IMR-90 (cell line): ENCODE measurements at regions not wholly inside any gene's neighbourhood (a gene's known extent, or its start where the extent isn't known, plus 50 kb on each side); places are given as distances from the start of the nearest gene placed in this dataset.

Experiments
- ATAC-seq: fragments of 200-7000 bp; cut with Tn5 transposase; 2 replicates; pipeline ENCODE4 v1.9.1; 2020; ENCODE audit warnings: low read depth, mild to moderate bottlenecking, moderate library complexity
- BruUV-seq: library from RNA; stranded (reverse); fragments of 400-500 nt; replicated peaks from 2 replicates; lab custom pipeline; 2021; lab: Mats Ljungman, UMichigan
- CTCF ChIA-PET: fragments of 300-600 bp; formaldehyde crosslinking; extraction: SDS; loops from one replicate; lab custom pipeline; 2021; ENCODE audit warnings: antibody characterized with exemption; lab: Yijun Ruan, JAX
- POLR2A ChIA-PET: fragments of 300-600 bp; sonication (Branson Sonifier 250); formaldehyde crosslinking; loops from one replicate; lab custom pipeline; 2022; ENCODE audit warnings: antibody characterized with exemption; ENCODE audit not compliant: unreplicated experiment; lab: Charles Lee
- DNase-seq: peaks from one replicate; pipeline ENCODE4 v3.0.0; 2013
- H2AFZ ChIP-seq: replicated peaks from 2 replicates; pipeline ENCODE3; 2013; ENCODE audit warnings: low read length, mild to moderate bottlenecking; ENCODE audit not compliant: poor library complexity
- H2AK5ac ChIP-seq: 2 replicates; pipeline ENCODE4 v1.6.1; 2013; ENCODE audit warnings: low read depth, low read length, inconsistent platforms
- H2AK9ac ChIP-seq: replicated peaks from 2 replicates; pipeline ENCODE3; 2013; ENCODE audit warnings: mild to moderate bottlenecking, low read depth, low read length, moderate library complexity; ENCODE audit not compliant: poor library complexity
- H2BK120ac ChIP-seq: 2 replicates; pipeline ENCODE4 v1.6.1; 2013; ENCODE audit warnings: low read depth, low read length, inconsistent platforms
- H2BK15ac ChIP-seq: 3 replicates; pipeline ENCODE4 v1.6.1; 2013; ENCODE audit warnings: low read depth, low read length, inconsistent platforms
- H2BK20ac ChIP-seq: 2 replicates; pipeline ENCODE4 v1.6.1; 2013; ENCODE audit warnings: low read depth, mild to moderate bottlenecking, inconsistent platforms, low read length, moderate library complexity
- H2BK5ac ChIP-seq: 2 replicates; pipeline ENCODE4 v1.6.1; 2013; ENCODE audit warnings: mild to moderate bottlenecking, low read depth, low read length, inconsistent platforms; ENCODE audit not compliant: poor library complexity, severe bottlenecking
- H3K14ac ChIP-seq: replicated peaks from 2 replicates; pipeline ENCODE4 v1.6.1; 2013; ENCODE audit warnings: low read depth, low read length, inconsistent platforms
- H3K18ac ChIP-seq: 2 replicates; pipeline ENCODE4 v1.6.1; 2013; ENCODE audit warnings: low read depth, low read length, control low read depth
- H3K23ac ChIP-seq: 2 replicates; pipeline ENCODE4 v1.6.1; 2013; ENCODE audit warnings: low read depth, low read length, inconsistent platforms
- H3K27ac ChIP-seq: 2 replicates; pipeline ENCODE4 v1.5.1; 2013; ENCODE audit warnings: mild to moderate bottlenecking, control low read depth, low read length; ENCODE audit not compliant: insufficient read depth
- H3K27me3 ChIP-seq: 2 replicates; pipeline ENCODE4 v1.6.1; 2013; ENCODE audit warnings: low read length; ENCODE audit not compliant: control insufficient read depth, insufficient read depth
- H3K36me3 ChIP-seq: 2 replicates; pipeline ENCODE4 v1.6.1; 2013; ENCODE audit warnings: low read length, mixed read lengths; ENCODE audit not compliant: control insufficient read depth, insufficient read depth
- H3K4ac ChIP-seq: 2 replicates; pipeline ENCODE4 v1.6.1; 2013; ENCODE audit warnings: low read depth, low read length, inconsistent platforms
- H3K4me1 ChIP-seq: 2 replicates; pipeline ENCODE4 v1.6.1; 2013; ENCODE audit warnings: low read length, mixed read lengths; ENCODE audit not compliant: control insufficient read depth, insufficient read depth
- H3K4me2 ChIP-seq: 2 replicates; pipeline ENCODE4 v1.6.1; 2013; ENCODE audit warnings: low read depth, mild to moderate bottlenecking, control low read depth, low read length, moderate library complexity
- H3K4me3 ChIP-seq: 2 replicates; pipeline ENCODE4 v1.5.1; 2013; ENCODE audit warnings: low read depth, mild to moderate bottlenecking, control low read depth, low read length, moderate library complexity; ENCODE audit not compliant: insufficient read depth
- H3K56ac ChIP-seq: 2 replicates; pipeline ENCODE4 v1.6.1; 2013; ENCODE audit warnings: low read length, inconsistent platforms; ENCODE audit not compliant: insufficient read depth; ENCODE audit errors: extremely low read depth
- H3K79me1 ChIP-seq, 2 experiments: 2 replicates each; pipeline ENCODE4 v1.6.1; 2013; ENCODE audit warnings: low read length in 2 of 2, inconsistent platforms in 1 of 2, low read depth in 1 of 2
- H3K9ac ChIP-seq: 2 replicates; pipeline ENCODE4 v1.6.1; 2013; ENCODE audit warnings: low read depth, low read length, control low read depth
- H3K9me1 ChIP-seq: 2 replicates; pipeline ENCODE4 v1.6.1; 2013; ENCODE audit warnings: low read length, inconsistent platforms; ENCODE audit not compliant: insufficient read depth
- H3K9me3 ChIP-seq: 2 replicates; pipeline ENCODE4 v1.6.1; 2013; ENCODE audit warnings: low read length; ENCODE audit not compliant: control insufficient read depth, insufficient read depth
- H4K20me1 ChIP-seq: 2 replicates; pipeline ENCODE4 v1.6.1; 2013; ENCODE audit warnings: low read length, inconsistent platforms; ENCODE audit not compliant: insufficient read depth
- H4K5ac ChIP-seq: 2 replicates; pipeline ENCODE4 v1.6.1; 2013; ENCODE audit warnings: mild to moderate bottlenecking, low read depth, low read length, control low read depth
- H4K8ac ChIP-seq, 2 experiments: 2 replicates each; pipeline ENCODE4 v1.6.1; 2013; ENCODE audit warnings: low read depth in 2 of 2, low read length in 2 of 2, control low read depth in 1 of 2, inconsistent platforms in 1 of 2
- H4K91ac ChIP-seq: 2 replicates; pipeline ENCODE4 v1.6.1; 2013; ENCODE audit warnings: low read depth, low read length, inconsistent platforms; ENCODE audit not compliant: insufficient read depth
- CHD1 ChIP-seq: IDR thresholded peaks from 2 replicates; pipeline ENCODE4 v1.6.1; 2012; ENCODE audit warnings: low read depth, low read length, improper control_type of control experiment
- CTCF ChIP-seq: conservative IDR thresholded peaks from 2 replicates; pipeline ENCODE4 v1.5.1; 2012; ENCODE audit warnings: mild to moderate bottlenecking, low read depth, low read length, improper control_type of control experiment
- NFE2L2 ChIP-seq: fragments of 150-350 bp; IDR thresholded peaks from 2 replicates; pipeline ENCODE4 v1.6.1; 2016; ENCODE audit warnings: low read depth, mild to moderate bottlenecking, low read length
- RFX5 ChIP-seq: IDR thresholded peaks from 2 replicates; pipeline ENCODE4 v1.8.0; 2012; ENCODE audit warnings: low read depth, mild to moderate bottlenecking, low read length, moderate library complexity
- dilution Hi-C: fragments of 300-500 bp; cut with HindIII; formaldehyde crosslinking; loops from one replicate; pipeline ENCODE4 v1.14.3; 2018; ENCODE audit warnings: low sequenced_read_pairs; ENCODE audit not compliant: unreplicated experiment
- in situ Hi-C: fragments of 300-500 bp; cut with MboI; formaldehyde crosslinking; loops from 3 replicates; pipeline ENCODE4 v1.14.3; 2019; ENCODE audit warnings: low sequenced_read_pairs, inconsistent platforms, mixed read lengths
- intact Hi-C: fragments of 100-400 bp; cut with micrococcal nuclease; formaldehyde crosslinking; loops from 2 replicates; pipeline ENCODE4 v1.10.0; 2022

- no peak overlapping the region for H3K9ac ChIP-seq
- H3K79me1 ChIP-seq, result no peaks in the 10 kb centered on the region
- no peak overlapping the region for H2BK20ac ChIP-seq
- in situ Hi-C loops, result no loop called here
- no peak overlapping the region for H2AK5ac ChIP-seq
- dilution Hi-C loops, result no loop called here
- no peak overlapping the region for H3K4me2 ChIP-seq
- CTCF ChIA-PET, result no interaction called here
- H3K23ac ChIP-seq, result no peak overlapping the region
- H2AK9ac ChIP-seq, result no peak overlapping the region
- intact Hi-C loops, result no loop called here
- no peak overlapping the region for H4K5ac ChIP-seq
- H4K20me1 ChIP-seq, result no peaks in the 10 kb centered on the region
- no peak overlapping the region for H3K27ac ChIP-seq
- DNase-seq, result no peak
- POLR2A ChIA-PET, result no interaction called here
- no peaks in the 10 kb centered on the region; the same call in 1 of the 2 replicates for H3K27me3 ChIP-seq
- H3K56ac ChIP-seq, result no peak overlapping the region
- H2BK15ac ChIP-seq, result no peak overlapping the region
- no peak overlapping the region for H3K18ac ChIP-seq
- no TSS peak for BruUV-seq
- no peak overlapping the region for H4K8ac ChIP-seq
- H3K4ac ChIP-seq, result no peak overlapping the region
- no peak overlapping the region for H3K14ac ChIP-seq
- H3K9me3 ChIP-seq, result no peaks in the 10 kb centered on the region
- H3K4me1 ChIP-seq, result no peaks in the 10 kb centered on the region
- H3K4me3 ChIP-seq, result no peak overlapping the region
- no peak for ATAC-seq
- H2BK5ac ChIP-seq, result no peak overlapping the region
- H2BK120ac ChIP-seq, result no peak overlapping the region
- H4K91ac ChIP-seq, result no peak overlapping the region
- no peaks in the 10 kb centered on the region for H3K36me3 ChIP-seq
- no peak for TF ChIP-seq CHD1
- no peak for TF ChIP-seq RFX5
- TF ChIP-seq CTCF, result no peak
- no peak for TF ChIP-seq NFE2L2
- no peak overlapping the region for H2AFZ ChIP-seq
- H3K9me1 ChIP-seq, result no peaks in the 10 kb centered on the region
These were observed 564.6 kb downstream of the MFSD1 start for GRCh38 chr3:159366476-159366875.
